SU-DHL-6 (cell line): ENCODE measurements at regions not wholly inside any gene's neighbourhood (a gene's known extent, or its start where the extent isn't known, plus 50 kb on each side); places are given as distances from the start of the nearest gene placed in this dataset.

Source experiments
- CTCF ChIP-seq: fragments of 200-600 bp; sonication (generic); IDR thresholded peaks from one replicate; pipeline ENCODE4 v1.5.1; 2017; ENCODE audit warnings: antibody characterized with exemption, mild to moderate bottlenecking, low read length, moderate library complexity; ENCODE audit not compliant: insufficient read depth, poor library complexity, severe bottlenecking
- EZH2phosphoT487 ChIP-seq: fragments of 200-600 bp; sonication (generic), shearing (Covaris generic); conservative IDR thresholded peaks from 2 replicates; pipeline ENCODE4 v1.6.1; 2018; ENCODE audit warnings: mild to moderate bottlenecking, antibody characterized with exemption, low read length, moderate library complexity, mixed read lengths

GRCh38 chr15:29998033-29998432, 84.7 kb upstream of the GOLGA8J start:
- TF ChIP-seq CTCF (no peak), EZH2phosphoT487 (no peak)
